Esophagus (tissue), 2 donors: ENCODE measurements at regions not wholly inside any gene's neighbourhood (a gene's known extent, or its start where the extent isn't known, plus 50 kb on each side); places are given as distances from the start of the nearest gene placed in this dataset.
"Not testable (repeated sequence)": the region's sequence is repeated elsewhere in the genome, so short reads cannot be mapped to it uniquely, and the experiment has no call there.

Source experiments
- H3K27ac ChIP-seq, 2 donors: one replicate each; pipeline ENCODE4 v1.5.1; 2013; ENCODE audit warnings: low read depth in 2 of 2, mild to moderate bottlenecking in 2 of 2, inconsistent platforms in 1 of 2, low read length in 1 of 2, moderate library complexity in 1 of 2
- H3K27me3 ChIP-seq, 2 donors: one replicate each; pipeline ENCODE4 v1.6.1; 2013; ENCODE audit warnings: low read length in 2 of 2, control low read depth in 1 of 2, mild to moderate bottlenecking in 1 of 2; ENCODE audit not compliant: insufficient read depth in 2 of 2, control insufficient read depth in 1 of 2
- H3K36me3 ChIP-seq, 2 donors: one replicate each; pipeline ENCODE4 v1.6.1; 2013; ENCODE audit warnings: low read length in 1 of 2; ENCODE audit not compliant: control insufficient read depth in 2 of 2, insufficient read depth in 2 of 2
- H3K4me1 ChIP-seq, 2 donors: one replicate each; pipeline ENCODE4 v1.6.1; 2013; ENCODE audit warnings: low read length in 1 of 2; ENCODE audit not compliant: control insufficient read depth in 2 of 2, insufficient read depth in 2 of 2
- H3K4me3 ChIP-seq, 2 donors: one replicate each; pipeline ENCODE4 v1.5.1; 2013; ENCODE audit warnings: low read length in 2 of 2, mild to moderate bottlenecking in 2 of 2, low read depth in 1 of 2, moderate library complexity in 1 of 2
- H3K9me3 ChIP-seq, 2 donors: one replicate each; pipeline ENCODE4 v1.6.1; 2013; ENCODE audit warnings: mild to moderate bottlenecking in 2 of 2, low read depth in 1 of 2, low read length in 1 of 2, moderate library complexity in 1 of 2; ENCODE audit not compliant: control insufficient read depth in 2 of 2, insufficient read depth in 1 of 2
- WGBS, 2 donors: extraction: QIAGEN DNeasy Blood & Tissue Kit; methylation state at CpG; one replicate each; pipeline ENCODE4 v1.1.7; 2013; 5-methylcytosine and 5-hydroxymethylcytosine counted together
- donor health status: healthy with polysubstance abuse.
- donor health status: Bipolar disorder and iron deficiency.

GRCh38 chr4:79674906-79675305 is 266.9 kb upstream of the GK2 start:
- 95% methylated on average over 4 of the region's 4 CpGs for WGBS, 2 donors
- H3K4me1 ChIP-seq, H3K4me3 ChIP-seq, H3K9me3 ChIP-seq, H3K27ac ChIP-seq, H3K27me3 ChIP-seq, H3K36me3 ChIP-seq: not testable (repeated sequence)

GRCh38 chr4:79673898-79674297 is 265.9 kb upstream of the GK2 start:
- Histone ChIP-seq H3K4me3 (no peak overlapping the region), H3K9me3 (no peaks in the 10 kb centered on the region), H3K36me3 (no peaks in the 10 kb centered on the region), H3K27ac (no peak overlapping the region), H3K27me3 (no peaks in the 10 kb centered on the region), H3K4me1 (no peaks in the 10 kb centered on the region)
- 75 to 86% methylated on average over 3 of the region's 3 CpGs for WGBS, 2 donors

GRCh38 chr4:79673377-79673776 is 265.3 kb upstream of the GK2 start:
- Histone ChIP-seq H3K36me3 (no peaks in the 10 kb centered on the region), H3K4me1 (no peaks in the 10 kb centered on the region), H3K9me3 (no peaks in the 10 kb centered on the region), H3K27me3 (no peaks in the 10 kb centered on the region), H3K4me3 (no peak overlapping the region), H3K27ac (no peak overlapping the region)
- 74 to 75% methylated on average over 7 of the region's 7 CpGs for WGBS, 2 donors

GRCh38 chr4:79666875-79667274 is 258.8 kb upstream of the GK2 start:
- Histone ChIP-seq H3K9me3 (peaks cover 0 to 3% of the 10 kb centered on the region in 2 donors), H3K27me3 (no peaks in the 10 kb centered on the region), H3K4me3 (no peak overlapping the region), H3K36me3 (no peaks in the 10 kb centered on the region), H3K4me1 (no peaks in the 10 kb centered on the region), H3K27ac (no peak overlapping the region)
- 80 to 81% methylated on average over 3 of the region's 3 CpGs for WGBS, 2 donors

GRCh38 chr4:79666112-79666511 is 258.1 kb upstream of the GK2 start:
- no peaks in the 10 kb centered on the region for H3K36me3 ChIP-seq
- H3K27me3 ChIP-seq = no peaks in the 10 kb centered on the region
- H3K9me3 ChIP-seq = peaks cover 0 to 3% of the 10 kb centered on the region in 2 donors
- H3K4me3 ChIP-seq = no peak overlapping the region
- no peaks in the 10 kb centered on the region for H3K4me1 ChIP-seq
- H3K27ac ChIP-seq = no peak overlapping the region
- WGBS, 2 donors = 45 to 60% methylated on average over 1 of the region's 1 CpG

GRCh38 chr4:79663865-79664264 is 255.8 kb upstream of the GK2 start:
- no peaks in the 10 kb centered on the region for H3K36me3 ChIP-seq
- H3K4me3 ChIP-seq = no peak overlapping the region
- no peaks in the 10 kb centered on the region for H3K27me3 ChIP-seq
- H3K4me1 ChIP-seq = no peaks in the 10 kb centered on the region
- H3K27ac ChIP-seq = no peak overlapping the region
- peaks cover 0 to 3% of the 10 kb centered on the region in 2 donors for H3K9me3 ChIP-seq
- WGBS, 2 donors = 84 to 90% methylated on average over 4 of the region's 4 CpGs

- peaks cover 0 to 3% of the 10 kb centered on the region in 2 donors for H3K9me3 ChIP-seq
- H3K36me3 ChIP-seq = no peaks in the 10 kb centered on the region
- WGBS, 2 donors = 74 to 84% methylated on average over 1 of the region's 1 CpG
- H3K27ac ChIP-seq = no peak overlapping the region
- H3K4me3 ChIP-seq = no peak overlapping the region
- no peaks in the 10 kb centered on the region for H3K4me1 ChIP-seq
- H3K27me3 ChIP-seq = no peaks in the 10 kb centered on the region
Measured at GRCh38 chr4:79663141-79663540, 255.1 kb upstream of the GK2 start.

GRCh38 chr4:79662651-79663050 is 254.6 kb upstream of the GK2 start:
- 93 to 94% methylated on average over 3 of the region's 3 CpGs for WGBS, 2 donors
- Histone ChIP-seq H3K4me3 (no peak overlapping the region), H3K27ac (no peak overlapping the region), H3K27me3 (no peaks in the 10 kb centered on the region), H3K36me3 (no peaks in the 10 kb centered on the region), H3K9me3 (no peaks in the 10 kb centered on the region), H3K4me1 (no peaks in the 10 kb centered on the region)

- no peaks in the 10 kb centered on the region for H3K9me3 ChIP-seq
- H3K4me3 ChIP-seq = no peak overlapping the region
- no peaks in the 10 kb centered on the region for H3K4me1 ChIP-seq
- WGBS, 2 donors = 63 to 64% methylated on average over 2 of the region's 2 CpGs
- no peak overlapping the region for H3K27ac ChIP-seq
- H3K27me3 ChIP-seq = no peaks in the 10 kb centered on the region
- H3K36me3 ChIP-seq = no peaks in the 10 kb centered on the region
Measured at GRCh38 chr4:79661196-79661595, 253.2 kb upstream of the GK2 start.

- not testable (repeated sequence) for H3K27ac ChIP-seq, H3K27me3 ChIP-seq, H3K4me3 ChIP-seq, H3K36me3 ChIP-seq, H3K9me3 ChIP-seq, H3K4me1 ChIP-seq
- WGBS, 2 donors = 63 to 72% methylated on average over 5 of the region's 5 CpGs
Measured at GRCh38 chr4:79659308-79659870, 251.4 kb upstream of the GK2 start.
